IMR-90 (cell line): ENCODE measurements at regions not wholly inside any gene's neighbourhood (a gene's known extent, or its start where the extent isn't known, plus 50 kb on each side); places are given as distances from the start of the nearest gene placed in this dataset.

Experiments
- CEBPB ChIP-seq: IDR thresholded peaks from 2 replicates; pipeline ENCODE4 v1.6.1; 2012; ENCODE audit warnings: low read depth, low read length, improper control_type of control experiment
- CTCF ChIP-seq: conservative IDR thresholded peaks from 2 replicates; pipeline ENCODE4 v1.5.1; 2012; ENCODE audit warnings: mild to moderate bottlenecking, low read depth, low read length, improper control_type of control experiment
- FOS ChIP-seq: fragments of 150-350 bp; IDR thresholded peaks from 2 replicates; pipeline ENCODE4 v1.6.1; 2016; ENCODE audit warnings: low read depth, low read length
- MAFK ChIP-seq: IDR thresholded peaks from 2 replicates; pipeline ENCODE4 v1.6.1; 2012; ENCODE audit warnings: low read depth, low read length, improper control_type of control experiment
- MAZ ChIP-seq: IDR thresholded peaks from 2 replicates; pipeline ENCODE4 v1.6.1; 2012; ENCODE audit warnings: low read depth, mild to moderate bottlenecking, low read length, improper control_type of control experiment, moderate library complexity, borderline replicate concordance
- MXI1 ChIP-seq: IDR thresholded peaks from 2 replicates; pipeline ENCODE4 v1.6.1; 2012; ENCODE audit warnings: low read depth, mild to moderate bottlenecking, low read length, moderate library complexity, borderline replicate concordance
- POLR2A ChIP-seq: IDR thresholded peaks from 2 replicates; pipeline ENCODE4 v1.6.1; 2012; ENCODE audit warnings: mild to moderate bottlenecking, low read depth, low read length
- RFX5 ChIP-seq: IDR thresholded peaks from 2 replicates; pipeline ENCODE4 v1.8.0; 2012; ENCODE audit warnings: low read depth, mild to moderate bottlenecking, low read length, moderate library complexity

- TF ChIP-seq RFX5 (no peak), CTCF (no peak), MAFK (no peak), MAZ (no peak), CEBPB (no peak), MXI1 (no peak), POLR2A (no peak), FOS (no peak)
These were observed 369.3 kb downstream of the CMPK2 start for GRCh38 chr2:6496376-6496775.
